CD4-positive, alpha-beta T cell treated with Interferon gamma for 1 hour (primary cell): ENCODE measurements at regions not wholly inside any gene's neighbourhood (a gene's known extent, or its start where the extent isn't known, plus 50 kb on each side); places are given as distances from the start of the nearest gene placed in this dataset.
"Not testable (repeated sequence)": the region's sequence is repeated elsewhere in the genome, so short reads cannot be mapped to it uniquely, and the experiment has no call there.

Source experiments
- DNase-seq: peaks from one replicate; pipeline ENCODE4 v3.0.0-alpha.2; 2020

- no peak for DNase-seq
These were observed 151.7 kb upstream of the ADCY2 start for GRCh38 chr5:7244208-7244607.

GRCh38 chr5:7245121-7245651 is 150.8 kb upstream of the ADCY2 start:
- DNase-seq = no peak

DNA sequence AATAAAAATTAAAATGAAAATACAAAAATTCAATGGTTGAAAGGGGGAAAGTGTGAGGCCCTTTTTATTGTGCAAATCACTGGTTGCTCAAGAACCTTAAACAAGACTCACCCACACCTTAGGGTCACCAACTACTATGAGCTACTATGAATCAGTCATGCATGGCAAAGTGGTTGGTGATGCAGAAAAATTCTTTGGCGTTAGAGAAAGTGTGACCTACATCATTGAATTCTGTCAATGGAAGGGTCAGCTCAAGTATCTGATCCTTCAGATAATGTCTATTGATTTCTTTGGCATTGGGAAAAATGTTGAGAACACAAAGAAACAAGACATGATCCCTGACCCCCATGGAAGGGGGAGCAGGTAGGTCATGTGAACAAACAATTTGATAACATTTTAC is 149.7 kb upstream of the ADCY2 start:
- DNase-seq = no peak

- DNase-seq = no peak
These were observed 145.9 kb upstream of the ADCY2 start for GRCh38 chr5:7250004-7250403.

GRCh38 chr5:7250611-7251010 is 145.3 kb upstream of the ADCY2 start:
- no peak for DNase-seq

DNA sequence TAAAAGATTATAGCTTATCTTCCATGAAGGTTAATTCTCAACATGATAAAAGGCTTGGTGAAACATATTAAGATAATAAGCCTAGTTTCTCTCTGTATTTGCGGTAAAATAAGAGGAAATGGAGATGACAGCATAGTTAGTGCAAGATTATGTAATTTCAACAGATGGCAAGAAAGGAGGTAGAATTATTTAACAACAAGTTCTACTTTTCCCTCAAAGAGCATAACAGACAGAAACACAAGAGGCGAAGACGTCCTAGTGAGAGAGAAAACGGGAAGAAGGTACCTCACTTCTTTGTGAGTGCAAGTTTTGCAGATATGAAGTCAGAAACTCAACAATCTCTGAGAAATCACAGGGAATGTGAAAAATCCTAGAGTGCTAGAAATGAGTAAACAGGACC is 144.8 kb upstream of the ADCY2 start:
- DNase-seq = no peak

GRCh38 chr5:7261049-7261448 is 134.9 kb upstream of the ADCY2 start:
- no peak for DNase-seq

DNA sequence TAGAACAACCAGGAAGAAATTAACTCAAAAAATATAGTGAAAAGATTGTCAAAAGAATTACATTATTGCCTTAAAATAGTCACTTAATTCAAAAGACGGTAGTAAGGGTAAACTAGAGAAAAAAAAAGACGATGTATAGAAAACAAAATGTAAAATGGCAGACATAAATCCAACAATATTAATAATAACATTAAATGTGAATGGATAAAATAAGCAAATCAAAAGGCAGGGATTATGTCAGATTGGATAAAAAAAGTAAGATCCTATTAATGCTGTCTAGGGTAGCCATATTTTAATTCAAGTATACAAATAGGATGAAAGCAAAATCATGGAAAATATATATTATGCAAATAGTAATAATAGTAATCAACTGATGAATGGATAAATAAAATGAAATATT is 134.0 kb upstream of the ADCY2 start:
- DNase-seq = no peak

- DNase-seq = not testable (repeated sequence)
These were observed 132.4 kb upstream of the ADCY2 start for GRCh38 chr5:7263398-7264015.

DNA sequence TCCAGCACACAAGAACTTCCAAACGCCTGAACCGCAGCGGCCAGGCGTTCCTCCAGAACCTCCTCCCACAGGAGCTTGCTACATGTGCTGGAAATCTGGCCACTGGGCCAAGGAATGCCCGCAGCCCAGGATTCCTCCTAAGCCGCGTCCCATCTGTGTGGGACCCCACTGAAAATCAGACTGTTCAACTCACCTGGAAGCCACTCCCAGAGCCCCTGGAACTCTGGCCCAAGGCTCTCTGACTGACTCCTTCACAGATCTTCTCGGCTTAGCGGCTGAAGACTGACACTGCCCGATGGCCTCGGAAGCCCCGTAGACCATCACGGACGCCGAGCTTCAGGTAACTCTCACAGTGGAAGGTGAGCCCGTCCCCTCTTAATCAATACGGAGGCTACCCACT is 130.2 kb upstream of the ADCY2 start:
- not testable (repeated sequence) for DNase-seq

DNA sequence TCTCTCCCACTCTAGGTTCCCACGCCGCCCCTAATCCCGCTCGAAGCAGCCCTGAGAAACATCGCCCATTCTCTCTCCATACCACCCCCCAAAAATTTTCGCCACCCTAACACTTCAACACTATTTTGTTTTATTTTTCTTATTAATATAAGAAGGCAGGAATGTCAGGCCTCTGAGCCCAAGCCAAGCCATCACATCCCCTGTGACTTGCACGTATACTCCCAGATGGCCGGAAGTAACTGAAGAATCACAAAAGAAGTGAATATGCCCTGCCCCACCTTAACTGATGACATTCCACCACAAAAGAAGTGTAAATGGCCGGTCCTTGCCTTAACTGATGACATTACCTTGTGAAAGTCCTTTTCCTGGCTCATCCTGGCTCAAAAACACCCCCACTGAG is 127.2 kb upstream of the ADCY2 start:
- DNase-seq = not testable (repeated sequence)

GRCh38 chr5:7269591-7270274 is 126.2 kb upstream of the ADCY2 start:
- no peak for DNase-seq

DNA sequence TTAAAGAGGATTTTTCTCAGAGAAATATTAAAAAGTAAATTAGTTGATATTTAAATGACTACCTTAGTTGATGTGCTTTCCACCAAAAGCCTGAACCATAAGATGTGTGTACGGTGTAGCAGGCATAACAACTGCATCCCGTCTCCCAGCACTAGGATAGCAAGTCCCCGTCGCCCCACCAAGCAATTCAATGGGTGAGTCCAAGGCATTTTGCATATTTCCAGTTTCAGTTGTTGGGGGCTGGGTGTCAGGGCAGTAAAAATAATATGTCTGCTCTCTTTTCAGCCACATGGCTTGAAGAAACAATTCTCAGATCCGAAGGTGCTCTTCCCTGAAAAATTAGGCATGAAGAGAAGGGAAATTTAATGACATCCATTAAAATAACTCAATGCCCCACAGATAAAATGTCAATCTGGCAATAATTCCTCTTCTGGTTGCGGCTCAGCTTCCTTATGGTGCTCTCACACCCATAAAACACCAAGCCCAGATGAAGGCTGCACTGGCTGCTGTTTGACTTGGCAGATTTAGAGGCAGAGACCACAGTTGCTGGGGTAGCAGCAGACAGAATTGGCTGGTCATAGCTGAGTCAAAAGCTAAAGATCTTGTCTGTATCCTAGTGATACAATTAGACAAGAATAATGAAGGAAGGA is 124.4 kb upstream of the ADCY2 start:
- DNase-seq = no peak

DNA sequence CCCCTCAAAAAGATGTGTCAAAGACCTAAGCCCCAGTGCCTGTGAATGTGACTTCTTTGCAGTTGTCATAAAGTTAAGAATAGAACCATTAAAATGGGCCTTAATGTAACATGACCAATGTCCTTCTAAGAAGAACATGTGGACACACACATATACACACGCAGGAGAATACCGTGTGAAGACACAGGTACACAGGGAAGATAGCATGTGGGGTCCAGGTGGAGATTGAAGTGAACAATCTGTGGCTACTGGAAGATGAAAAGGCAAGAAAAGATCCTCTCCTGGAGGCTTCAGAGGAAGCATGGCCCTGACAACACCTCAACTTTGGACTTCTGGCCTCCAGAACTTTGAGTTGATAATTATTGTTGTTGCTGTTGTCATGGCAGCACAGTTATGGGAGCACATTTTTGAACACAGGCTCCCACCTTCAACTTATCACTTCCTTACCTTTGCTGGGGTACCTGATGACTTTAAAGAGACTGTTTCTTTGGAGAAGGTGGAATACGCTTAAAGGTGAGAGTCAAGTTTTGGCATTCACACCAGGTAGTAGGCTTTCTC is 123.5 kb upstream of the ADCY2 start:
- no peak for DNase-seq

DNA sequence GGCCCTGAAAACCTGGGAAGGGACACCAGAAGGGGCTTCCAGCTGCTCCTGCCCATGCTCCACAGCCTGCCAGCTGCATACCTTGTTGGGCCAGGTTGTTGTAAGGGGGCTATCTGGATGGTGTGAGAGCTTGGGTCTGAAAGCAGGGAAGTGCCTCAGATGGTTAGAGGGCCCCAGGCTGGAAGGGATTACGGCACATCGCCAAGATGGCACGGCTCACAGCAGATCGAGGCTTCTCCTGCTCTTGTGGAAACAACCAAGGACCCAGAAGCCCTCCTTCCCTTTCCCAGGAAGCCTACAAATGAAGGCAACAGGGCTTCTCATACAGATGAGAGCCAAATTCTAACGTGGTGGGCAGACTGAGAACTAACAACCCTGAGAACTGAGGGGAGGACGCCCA is 121.7 kb upstream of the ADCY2 start:
- no peak for DNase-seq

GRCh38 chr5:7289634-7290033 is 106.3 kb upstream of the ADCY2 start:
- not testable (repeated sequence) for DNase-seq

GRCh38 chr5:7297821-7298220 is 98.1 kb upstream of the ADCY2 start:
- not testable (repeated sequence) for DNase-seq

DNA sequence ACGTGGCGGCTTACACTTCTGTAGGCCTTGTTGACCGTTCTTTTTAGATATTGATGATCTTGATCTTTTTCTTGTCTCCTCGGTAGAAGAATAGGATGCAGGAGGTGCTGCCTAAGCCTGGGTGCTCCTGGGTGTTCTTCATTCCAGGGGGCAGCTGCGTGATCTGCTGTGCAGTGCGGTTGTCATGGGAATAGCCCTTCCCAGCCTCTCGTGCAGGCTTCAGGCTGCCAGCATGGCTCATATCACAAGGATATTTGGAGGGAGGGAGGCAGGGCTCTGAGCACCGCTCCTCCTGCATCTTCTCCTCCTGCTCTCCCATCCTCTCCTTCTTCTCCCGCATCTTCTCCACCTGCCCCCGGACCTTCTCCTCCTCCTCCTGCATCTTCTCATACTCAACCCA is 96.2 kb upstream of the ADCY2 start:
- not testable (repeated sequence) for DNase-seq

GRCh38 chr5:7305000-7305674 is 90.8 kb upstream of the ADCY2 start:
- DNase-seq = not testable (repeated sequence)

DNA sequence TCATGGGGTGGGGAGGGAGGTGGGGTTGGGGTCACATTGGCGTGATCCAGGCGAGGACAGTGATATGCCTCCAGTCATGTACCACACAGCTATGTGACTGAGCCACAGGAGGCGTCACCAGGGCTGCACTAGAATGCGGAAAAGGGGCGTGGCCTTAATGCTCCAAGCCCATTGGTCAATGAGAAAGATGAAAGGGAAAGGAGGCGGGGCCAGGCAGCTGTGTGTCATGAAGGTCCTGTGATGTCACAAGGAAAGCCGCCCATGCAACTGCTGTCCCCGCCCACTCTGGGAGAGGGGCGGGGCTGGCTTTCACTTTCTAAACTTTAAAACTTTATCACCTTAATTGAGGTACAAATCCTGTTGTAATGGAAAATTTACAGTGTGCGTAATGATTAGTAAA is 89.4 kb upstream of the ADCY2 start:
- DNase-seq = not testable (repeated sequence)

DNA sequence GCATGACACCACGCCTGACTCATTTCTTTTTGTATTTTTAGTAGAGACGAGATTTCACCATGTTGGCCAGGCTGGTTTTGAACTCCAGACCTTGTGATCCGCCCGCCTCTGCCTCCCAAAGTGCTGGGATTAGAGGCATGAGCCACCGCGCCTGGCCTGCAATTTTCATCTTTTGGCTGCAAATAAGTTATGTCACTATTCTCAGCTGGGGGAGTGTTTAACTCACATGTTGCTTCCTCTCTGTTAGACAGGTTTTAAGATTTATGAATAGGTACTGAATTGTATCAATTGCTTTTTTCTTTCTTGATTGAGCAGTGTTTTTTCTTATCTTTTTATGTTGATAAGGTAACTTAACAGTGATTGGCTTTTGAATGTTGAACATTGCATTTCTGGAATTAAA is 88.2 kb upstream of the ADCY2 start:
- DNase-seq = not testable (repeated sequence)

DNA sequence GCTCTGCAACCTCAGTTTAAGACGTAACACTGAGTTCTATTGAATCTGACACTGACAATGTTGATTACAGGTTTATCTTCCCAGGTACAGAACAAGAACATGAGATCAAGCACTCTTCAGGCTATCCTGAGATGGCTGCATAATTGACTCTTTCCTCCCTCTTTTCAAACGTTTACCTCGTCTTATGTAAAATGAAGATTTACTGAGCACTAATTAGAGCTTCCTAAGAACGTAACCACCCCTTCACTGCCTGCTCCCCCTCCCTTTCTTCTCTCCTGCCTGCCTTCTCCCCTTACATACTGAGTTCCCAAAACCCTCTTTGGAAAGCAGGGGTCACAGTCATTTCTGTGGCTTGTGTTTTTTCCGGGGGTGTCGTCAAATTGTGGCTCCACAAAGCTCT is 86.2 kb upstream of the ADCY2 start:
- DNase-seq = not testable (repeated sequence)

GRCh38 chr5:7310656-7311055 is 85.3 kb upstream of the ADCY2 start:
- DNase-seq = not testable (repeated sequence)
